ENCODE measurements at regions not wholly inside any gene's neighbourhood (a gene's known extent, or its start where the extent isn't known, plus 50 kb on each side); places are given as distances from the start of the nearest gene placed in this dataset.
A peak's percentile ranks its signal among the peaks of the same experiment; 100 is the strongest.

DNA sequence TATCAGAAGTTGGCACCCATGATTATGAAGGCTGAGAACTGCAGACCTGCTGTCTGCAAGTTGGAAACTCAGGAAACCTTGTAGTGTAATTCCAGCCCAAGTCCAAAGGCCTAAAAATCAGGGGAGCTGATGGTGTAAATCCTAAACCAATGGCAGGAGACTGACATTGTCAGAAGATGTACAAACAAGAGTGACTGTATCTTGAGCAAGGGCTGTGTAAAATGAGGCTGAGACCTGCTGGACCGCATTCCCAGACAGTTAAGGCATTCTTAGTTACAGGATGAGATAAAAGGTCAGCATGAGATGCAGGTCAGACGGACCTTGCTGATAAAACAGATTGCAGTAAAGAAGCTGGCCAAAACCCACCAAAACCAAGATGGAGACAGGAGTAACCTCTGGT is 147.7 kb downstream of the COG6 start:
- Mint-ChIP-seq H3K4me3 (no peak overlapping the region), H3K4me1 (peaks cover 17% of the 10 kb centered on the region), H3K9me3 (peaks cover 10% of the 10 kb centered on the region), H3K36me3 (ENCODE audit: low read depth) (peaks cover 6% of the 10 kb centered on the region), H3K27ac (ENCODE audit: unreplicated experiment) (no peak overlapping the region), H3K27me3 (ENCODE audit: low read depth) (no peaks in the 10 kb centered on the region)
- DNase-seq (ENCODE audit: low read depth, low spot score): no peak
- TF ChIP-seq, protein P1, sequence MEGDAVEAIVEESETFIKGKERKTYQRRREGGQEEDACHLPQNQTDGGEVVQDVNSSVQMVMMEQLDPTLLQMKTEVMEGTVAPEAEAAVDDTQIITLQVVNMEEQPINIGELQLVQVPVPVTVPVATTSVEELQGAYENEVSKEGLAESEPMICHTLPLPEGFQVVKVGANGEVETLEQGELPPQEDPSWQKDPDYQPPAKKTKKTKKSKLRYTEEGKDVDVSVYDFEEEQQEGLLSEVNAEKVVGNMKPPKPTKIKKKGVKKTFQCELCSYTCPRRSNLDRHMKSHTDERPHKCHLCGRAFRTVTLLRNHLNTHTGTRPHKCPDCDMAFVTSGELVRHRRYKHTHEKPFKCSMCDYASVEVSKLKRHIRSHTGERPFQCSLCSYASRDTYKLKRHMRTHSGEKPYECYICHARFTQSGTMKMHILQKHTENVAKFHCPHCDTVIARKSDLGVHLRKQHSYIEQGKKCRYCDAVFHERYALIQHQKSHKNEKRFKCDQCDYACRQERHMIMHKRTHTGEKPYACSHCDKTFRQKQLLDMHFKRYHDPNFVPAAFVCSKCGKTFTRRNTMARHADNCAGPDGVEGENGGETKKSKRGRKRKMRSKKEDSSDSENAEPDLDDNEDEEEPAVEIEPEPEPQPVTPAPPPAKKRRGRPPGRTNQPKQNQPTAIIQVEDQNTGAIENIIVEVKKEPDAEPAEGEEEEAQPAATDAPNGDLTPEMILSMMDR (conservative IDR thresholded peaks at IDR 0.05): no peak

DNA sequence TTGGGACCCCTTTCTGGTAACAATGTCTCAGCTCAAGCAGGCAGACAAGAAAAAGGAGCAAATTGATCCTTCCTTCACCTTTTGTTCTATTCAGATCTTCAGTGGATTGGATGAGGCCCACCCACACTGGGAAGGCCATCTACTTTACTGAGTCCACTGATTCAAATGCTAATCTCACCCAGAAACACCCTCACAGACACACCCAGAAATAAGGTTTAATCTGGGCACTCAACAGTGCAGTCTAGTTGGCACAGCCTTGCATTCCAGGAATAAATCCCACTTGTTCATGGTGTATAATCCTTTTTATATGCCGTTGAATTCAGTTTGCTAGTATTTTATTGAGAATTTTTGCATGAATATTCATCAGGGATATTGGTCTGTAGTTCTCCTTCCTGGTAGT is 148.4 kb downstream of the COG6 start:
- H3K4me1 Mint-ChIP-seq: peaks cover 17% of the 10 kb centered on the region
- no peak overlapping the region for H3K4me3 Mint-ChIP-seq
- H3K27me3 Mint-ChIP-seq (ENCODE audit: low read depth): no peaks in the 10 kb centered on the region
- H3K27ac Mint-ChIP-seq (ENCODE audit: unreplicated experiment): peak overlapping the region; percentile 25
- DNase-seq (ENCODE audit: low read depth, low spot score): no peak
- TF ChIP-seq, protein P1 (conservative IDR thresholded peaks at IDR 0.05): no peak
- H3K36me3 Mint-ChIP-seq (ENCODE audit: low read depth): peaks cover 6% of the 10 kb centered on the region
- peaks cover 10% of the 10 kb centered on the region for H3K9me3 Mint-ChIP-seq

DNA sequence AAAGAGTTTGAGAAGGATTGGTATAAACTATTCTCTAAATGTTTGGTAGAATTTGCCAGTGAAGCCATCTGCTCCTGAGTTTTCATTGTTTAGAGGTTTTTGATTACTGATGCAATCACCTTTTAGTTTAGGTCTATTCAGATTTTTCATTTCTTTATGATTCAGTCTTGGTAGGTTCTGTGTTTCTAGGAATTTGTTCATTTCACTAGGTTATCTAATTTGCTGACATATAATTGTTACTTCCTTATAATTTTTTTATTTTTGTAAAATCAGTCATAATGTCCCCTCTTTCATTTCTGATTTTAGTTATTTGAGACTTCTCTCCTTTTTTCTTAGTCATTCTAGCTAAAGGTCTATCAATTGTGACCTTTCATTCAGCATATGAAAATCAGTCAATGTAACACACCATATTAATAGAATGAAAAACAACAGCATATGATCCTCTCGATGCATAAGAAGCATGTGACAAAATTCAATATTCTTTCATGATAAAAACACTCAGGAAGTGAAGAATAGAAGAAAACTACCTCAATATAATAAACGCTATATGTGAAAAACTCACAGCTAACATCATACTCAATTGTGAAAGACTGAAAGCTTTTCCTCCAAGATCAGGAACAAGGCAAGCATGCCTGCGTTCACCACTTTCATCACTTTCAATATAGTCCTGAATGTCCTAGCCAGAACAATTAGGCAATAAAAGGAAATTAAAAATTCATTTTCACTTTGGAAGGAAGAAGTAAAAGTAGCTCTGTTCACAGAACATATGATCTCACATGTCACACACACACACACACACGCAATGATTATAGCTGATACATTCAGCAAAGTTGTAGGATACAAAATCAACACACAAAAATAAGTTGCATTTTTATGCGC is 149.1 kb downstream of the COG6 start:
- H3K27ac Mint-ChIP-seq (ENCODE audit: unreplicated experiment): no peak overlapping the region
- H3K27me3 Mint-ChIP-seq (ENCODE audit: low read depth): no peaks in the 10 kb centered on the region
- peaks cover 17% of the 10 kb centered on the region for H3K4me1 Mint-ChIP-seq
- H3K9me3 Mint-ChIP-seq: peaks cover 10% of the 10 kb centered on the region
- peaks cover 6% of the 10 kb centered on the region for H3K36me3 Mint-ChIP-seq (ENCODE audit: low read depth)
- TF ChIP-seq, protein P1 (conservative IDR thresholded peaks at IDR 0.05): no peak
- DNase-seq (ENCODE audit: low read depth, low spot score): no peak
- no peak overlapping the region for H3K4me3 Mint-ChIP-seq

DNA sequence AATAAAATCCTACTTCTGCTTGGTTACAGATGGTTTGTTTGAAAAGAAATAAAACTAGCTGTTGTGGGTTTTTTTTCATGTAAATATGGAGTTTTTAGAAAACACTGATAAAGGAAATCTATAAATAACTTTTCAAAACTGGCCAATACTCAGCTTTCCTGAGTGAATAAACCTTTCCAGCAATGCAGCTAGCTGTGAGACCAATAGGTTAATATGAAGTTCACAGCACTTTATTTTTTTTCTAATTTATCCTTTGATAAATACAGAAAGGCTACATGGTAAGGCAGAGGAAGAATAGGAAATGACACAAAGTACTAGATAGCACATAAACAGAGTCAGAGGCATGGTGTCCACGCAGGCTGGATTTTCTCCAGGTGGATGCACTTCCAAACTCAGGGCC is 154.0 kb downstream of the COG6 start:
- Mint-ChIP-seq H3K36me3 (ENCODE audit: low read depth) (no peaks in the 10 kb centered on the region), H3K4me1 (peaks cover 2% of the 10 kb centered on the region), H3K9me3 (no peaks in the 10 kb centered on the region), H3K27me3 (ENCODE audit: low read depth) (no peaks in the 10 kb centered on the region), H3K4me3 (no peak overlapping the region), H3K27ac (ENCODE audit: unreplicated experiment) (no peak overlapping the region)
- DNase-seq (ENCODE audit: low read depth, low spot score): no peak
- TF ChIP-seq, protein P1 (conservative IDR thresholded peaks at IDR 0.05): no peak

DNA sequence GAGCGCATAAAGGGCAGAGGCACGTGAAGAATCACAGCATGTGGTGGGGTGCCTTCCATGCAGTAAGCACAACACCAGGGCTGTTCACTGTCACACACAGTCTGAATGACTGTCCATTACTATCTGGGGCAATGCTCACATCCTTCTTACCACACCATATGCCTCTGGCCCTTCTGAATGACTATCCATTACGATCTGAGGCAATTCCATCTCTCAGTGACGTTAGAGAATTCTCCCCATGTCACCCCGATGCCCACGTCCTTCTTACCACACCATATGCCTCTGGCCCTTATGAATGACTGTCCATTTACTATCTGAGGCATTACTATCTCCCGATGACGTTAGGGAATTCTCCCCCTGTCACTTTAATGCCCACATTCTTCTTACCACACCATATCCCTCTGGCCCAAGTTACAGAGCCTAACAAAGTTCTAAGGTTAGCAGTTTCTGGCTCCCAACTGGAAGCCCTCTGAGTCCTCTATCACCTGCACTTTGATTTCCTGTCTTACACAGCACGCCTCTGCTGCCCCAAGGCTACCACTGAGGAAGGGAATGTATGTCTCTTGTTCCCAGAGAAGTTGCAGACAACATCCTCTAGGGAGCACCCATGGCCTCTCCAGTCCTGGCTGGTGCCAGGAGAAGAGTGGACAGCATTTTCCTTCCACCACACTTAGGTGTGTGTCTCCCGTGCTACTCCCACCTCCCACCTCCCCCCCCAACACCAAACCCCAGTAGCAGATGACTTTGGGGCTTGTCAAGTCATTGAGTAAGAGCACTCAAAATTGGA is 154.8 kb downstream of the COG6 start:
- peak overlapping the region; percentile 21 for H3K27ac Mint-ChIP-seq (ENCODE audit: unreplicated experiment)
- H3K4me3 Mint-ChIP-seq: no peak overlapping the region
- H3K9me3 Mint-ChIP-seq: no peaks in the 10 kb centered on the region
- no peaks in the 10 kb centered on the region for H3K4me1 Mint-ChIP-seq
- DNase-seq (ENCODE audit: low read depth, low spot score): no peak
- H3K27me3 Mint-ChIP-seq (ENCODE audit: low read depth): no peaks in the 10 kb centered on the region
- H3K36me3 Mint-ChIP-seq (ENCODE audit: low read depth): no peaks in the 10 kb centered on the region
- TF ChIP-seq, protein P1 (conservative IDR thresholded peaks at IDR 0.05): no peak

All from neural crest cell (in vitro differentiated cells).